ENCODE measurements at regions not wholly inside any gene's neighbourhood (a gene's known extent, or its start where the extent isn't known, plus 50 kb on each side); places are given as distances from the start of the nearest gene placed in this dataset.

GRCh38 chrX:13152518-13153185 is 108.2 kb upstream of the FAM9C start:
- H3K4me3 Mint-ChIP-seq: no peak overlapping the region
- no peaks in the 10 kb centered on the region for H3K27me3 Mint-ChIP-seq
- peaks cover 5 to 17% (median 11%) of the 10 kb centered on the region in 4 donors for H3K4me1 Mint-ChIP-seq
- peak overlapping the region; percentile 32 for H3K4me3 ChIP-seq (ENCODE audit: low read depth, low read length)
- H3K36me3 ChIP-seq (ENCODE audit: control insufficient read depth, insufficient read depth, low read length): no peaks in the 10 kb centered on the region
- DNase-seq (no peak), ATAC-seq (ENCODE audit: low read depth in 2 of 2) (no peak)
- peak overlapping the region; percentile 28 for H3K27ac ChIP-seq (ENCODE audit: insufficient read depth, low read length, poor library complexity, severe bottlenecking)
- H3K36me3 Mint-ChIP-seq: peaks cover 3% of the 10 kb centered on the region
- peak overlapping the region in 2 of 3 donors; percentile 65 to 86 for H3K27ac Mint-ChIP-seq
- peaks cover 13% of the 10 kb centered on the region for H3K4me1 ChIP-seq (ENCODE audit: control insufficient read depth, insufficient read depth, low read length, poor library complexity, severe bottlenecking)
- H3K27me3 ChIP-seq (ENCODE audit: control insufficient read depth, insufficient read depth, low read length): no peaks in the 10 kb centered on the region
- peaks cover 0 to 2% of the 10 kb centered on the region in 2 experiments for H3K9me3 ChIP-seq (ENCODE audit: control insufficient read depth in 2 of 2, low read length in 2 of 2)
- H3K9me3 Mint-ChIP-seq: peaks cover 0 to 14% (median 3%) of the 10 kb centered on the region in 7 donors

DNA sequence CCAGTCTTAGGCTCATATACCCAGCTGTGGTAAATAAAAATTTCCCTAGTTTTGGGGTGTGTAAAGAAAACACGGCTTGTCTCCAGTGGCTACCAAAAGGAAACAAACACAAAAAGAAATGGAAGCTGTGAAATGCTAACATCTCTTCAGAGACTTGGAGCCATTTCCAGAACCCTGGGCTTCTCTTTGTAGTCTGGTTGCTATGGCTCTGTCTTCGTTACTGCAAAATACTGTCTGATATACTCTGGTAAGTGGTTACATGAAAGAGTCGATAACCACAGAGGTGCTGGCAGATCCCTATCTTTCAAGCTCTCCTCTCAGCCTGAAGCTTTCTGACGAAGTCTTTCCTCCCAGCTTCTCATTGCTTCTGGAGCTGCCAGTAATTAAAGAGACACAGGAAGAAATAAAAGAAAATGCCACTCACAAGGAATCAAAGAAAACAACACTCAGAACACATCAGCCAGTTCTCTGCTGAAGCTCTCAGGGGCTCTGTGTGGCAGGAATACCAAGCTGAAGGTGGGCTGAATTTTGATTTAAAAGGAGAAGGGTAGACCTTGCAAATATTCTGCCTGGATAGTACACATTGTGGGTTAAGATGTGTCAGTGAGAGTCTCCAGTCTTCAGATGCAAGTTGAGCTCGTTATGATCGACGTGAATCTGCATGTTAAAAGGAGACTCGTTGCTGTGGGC is 107.6 kb upstream of the FAM9C start:
- ATAC-seq (ENCODE audit: low read depth in 2 of 2): peak; percentile 69 to 75
- Histone ChIP-seq H3K27ac (ENCODE audit: insufficient read depth, low read length, poor library complexity, severe bottlenecking) (peak overlapping the region; percentile 28), H3K36me3 (ENCODE audit: control insufficient read depth, insufficient read depth, low read length) (no peaks in the 10 kb centered on the region), H3K4me3 (ENCODE audit: low read depth, low read length) (peak overlapping the region; percentile 32), H3K27me3 (ENCODE audit: control insufficient read depth, insufficient read depth, low read length) (no peaks in the 10 kb centered on the region), H3K9me3 (ENCODE audit: control insufficient read depth in 2 of 2, low read length in 2 of 2) (peaks cover 0 to 3% of the 10 kb centered on the region in 2 experiments), H3K4me1 (ENCODE audit: control insufficient read depth, insufficient read depth, low read length, poor library complexity, severe bottlenecking) (peaks cover 13% of the 10 kb centered on the region)
- no peaks in the 10 kb centered on the region for H3K27me3 Mint-ChIP-seq
- peaks cover 3% of the 10 kb centered on the region for H3K36me3 Mint-ChIP-seq
- peak overlapping the region in 2 of 3 donors; percentile 65 to 86 for H3K27ac Mint-ChIP-seq
- peaks cover 5 to 18% (median 11%) of the 10 kb centered on the region in 4 donors for H3K4me1 Mint-ChIP-seq
- peak overlapping the region; percentile 2 to 76 (median 50) for H3K4me3 Mint-ChIP-seq
- peaks cover 0 to 14% (median 3%) of the 10 kb centered on the region in 7 donors for H3K9me3 Mint-ChIP-seq
- DNase-seq: peak; percentile 30 to 60 (median 53)

DNA sequence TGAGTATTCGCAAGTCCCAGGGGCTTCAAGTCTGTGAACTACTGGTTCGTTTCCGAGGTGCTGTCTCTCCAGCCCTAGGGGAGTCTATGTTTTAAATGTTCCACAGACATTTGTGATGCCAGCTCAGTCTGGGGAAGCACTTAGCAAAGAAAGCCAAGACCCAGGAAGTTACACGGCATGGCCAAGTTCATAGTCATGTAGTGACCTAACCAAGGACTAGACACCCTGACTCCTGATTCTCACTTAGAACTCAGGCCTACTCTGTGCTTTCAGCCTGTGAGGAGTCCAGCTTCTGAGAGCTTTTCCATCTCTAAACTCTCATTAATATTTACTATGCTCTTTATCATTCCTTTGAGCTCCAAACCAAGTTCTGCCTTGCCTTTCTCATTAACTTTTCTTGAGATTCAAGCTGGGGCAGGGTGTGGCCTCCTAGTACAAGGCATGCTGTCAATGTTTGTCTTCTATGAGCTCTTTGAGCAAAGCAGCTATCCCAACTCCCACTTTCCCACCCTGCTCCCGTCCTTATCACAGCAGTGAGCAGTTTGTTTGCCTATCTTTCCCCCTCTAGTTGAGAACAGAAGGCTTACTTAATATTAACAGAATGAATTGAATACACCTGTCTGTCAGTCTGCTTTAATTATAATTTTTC is 105.4 kb upstream of the FAM9C start:
- no peak overlapping the region for H3K27ac ChIP-seq (ENCODE audit: insufficient read depth, low read length, poor library complexity, severe bottlenecking)
- H3K27me3 ChIP-seq (ENCODE audit: control insufficient read depth, insufficient read depth, low read length): no peaks in the 10 kb centered on the region
- peaks cover 0 to 17% (median 3%) of the 10 kb centered on the region in 7 donors for H3K9me3 Mint-ChIP-seq
- H3K36me3 ChIP-seq (ENCODE audit: control insufficient read depth, insufficient read depth, low read length): no peaks in the 10 kb centered on the region
- H3K27me3 Mint-ChIP-seq: no peaks in the 10 kb centered on the region
- peaks cover 0 to 6% of the 10 kb centered on the region in 2 experiments for H3K9me3 ChIP-seq (ENCODE audit: control insufficient read depth in 2 of 2, low read length in 2 of 2)
- H3K4me1 ChIP-seq (ENCODE audit: control insufficient read depth, insufficient read depth, low read length, poor library complexity, severe bottlenecking): peaks cover 13% of the 10 kb centered on the region
- peaks cover 5 to 18% (median 11%) of the 10 kb centered on the region in 4 donors for H3K4me1 Mint-ChIP-seq
- ATAC-seq (ENCODE audit: low read depth in 2 of 2): no peak
- no peak overlapping the region for H3K4me3 ChIP-seq (ENCODE audit: low read depth, low read length)
- no peak overlapping the region for H3K4me3 Mint-ChIP-seq
- DNase-seq: no peak
- H3K27ac Mint-ChIP-seq: no peak overlapping the region
- peaks cover 3% of the 10 kb centered on the region for H3K36me3 Mint-ChIP-seq

- Histone ChIP-seq H3K36me3 (ENCODE audit: control insufficient read depth, insufficient read depth, low read length) (no peaks in the 10 kb centered on the region), H3K27me3 (ENCODE audit: control insufficient read depth, insufficient read depth, low read length) (no peaks in the 10 kb centered on the region), H3K9me3 (ENCODE audit: control insufficient read depth in 2 of 2, low read length in 2 of 2) (peaks cover 0 to 3% of the 10 kb centered on the region in 2 experiments), H3K4me1 (ENCODE audit: control insufficient read depth, insufficient read depth, low read length, poor library complexity, severe bottlenecking) (peaks cover 13% of the 10 kb centered on the region), H3K27ac (ENCODE audit: insufficient read depth, low read length, poor library complexity, severe bottlenecking) (no peak overlapping the region), H3K4me3 (ENCODE audit: low read depth, low read length) (no peak overlapping the region)
- Mint-ChIP-seq H3K27ac (peak overlapping the region in 1 of 3 donors; percentile 17), H3K4me3 (no peak overlapping the region), H3K36me3 (no peaks in the 10 kb centered on the region), H3K9me3 (peaks cover 0 to 13% (median 2%) of the 10 kb centered on the region in 7 donors), H3K27me3 (no peaks in the 10 kb centered on the region), H3K4me1 (peaks cover 5 to 18% (median 10%) of the 10 kb centered on the region in 4 donors)
- DNase-seq (no peak), ATAC-seq (ENCODE audit: low read depth in 2 of 2) (no peak)
These were observed 103.3 kb upstream of the FAM9C start for GRCh38 chrX:13147733-13148132.

GRCh38 chrX:13147147-13147546 is 102.7 kb upstream of the FAM9C start:
- no peaks in the 10 kb centered on the region for H3K36me3 ChIP-seq (ENCODE audit: control insufficient read depth, insufficient read depth, low read length)
- H3K27ac ChIP-seq (ENCODE audit: insufficient read depth, low read length, poor library complexity, severe bottlenecking): no peak overlapping the region
- H3K27me3 Mint-ChIP-seq: no peaks in the 10 kb centered on the region
- H3K4me1 ChIP-seq (ENCODE audit: control insufficient read depth, insufficient read depth, low read length, poor library complexity, severe bottlenecking): peaks cover 10% of the 10 kb centered on the region
- H3K9me3 Mint-ChIP-seq: peaks cover 0 to 13% (median 2%) of the 10 kb centered on the region in 7 donors
- no peak overlapping the region for H3K4me3 Mint-ChIP-seq
- DNase-seq (no peak), ATAC-seq (ENCODE audit: low read depth in 2 of 2) (no peak)
- H3K27ac Mint-ChIP-seq: peak overlapping the region in 1 of 3 donors; percentile 64
- no peak overlapping the region for H3K4me3 ChIP-seq (ENCODE audit: low read depth, low read length)
- H3K4me1 Mint-ChIP-seq: peaks cover 4 to 18% (median 8%) of the 10 kb centered on the region in 4 donors
- H3K9me3 ChIP-seq (ENCODE audit: control insufficient read depth in 2 of 2, low read length in 2 of 2): peaks cover 0 to 3% of the 10 kb centered on the region in 2 experiments
- H3K27me3 ChIP-seq (ENCODE audit: control insufficient read depth, insufficient read depth, low read length): no peaks in the 10 kb centered on the region
- no peaks in the 10 kb centered on the region for H3K36me3 Mint-ChIP-seq

GRCh38 chrX:13144927-13145655 is 100.7 kb upstream of the FAM9C start:
- H3K9me3 Mint-ChIP-seq: peaks cover 0 to 13% (median 2%) of the 10 kb centered on the region in 7 donors

DNA sequence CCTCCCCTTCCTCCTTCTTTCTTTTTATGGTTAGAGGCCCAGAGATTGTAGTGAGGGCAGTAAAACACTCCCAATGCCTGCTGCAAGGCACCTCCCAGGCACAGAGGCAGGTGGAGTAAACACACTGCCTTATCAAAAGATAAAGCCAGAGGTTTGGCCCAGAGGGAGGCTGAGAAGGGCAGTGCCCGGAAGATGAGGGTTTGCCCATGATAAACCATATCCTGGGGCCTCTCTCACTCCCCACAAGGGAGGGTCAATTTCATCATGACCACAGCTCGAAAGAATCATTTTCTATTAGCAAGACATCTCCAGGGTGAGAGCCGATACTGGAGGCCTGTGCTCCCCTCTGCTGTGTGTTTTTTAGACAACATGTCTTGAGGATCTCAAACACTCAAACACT is 98.5 kb upstream of the FAM9C start:
- Histone ChIP-seq H3K4me3 (ENCODE audit: low read depth, low read length) (no peak overlapping the region), H3K27ac (ENCODE audit: insufficient read depth, low read length, poor library complexity, severe bottlenecking) (no peak overlapping the region), H3K4me1 (ENCODE audit: control insufficient read depth, insufficient read depth, low read length, poor library complexity, severe bottlenecking) (no peaks in the 10 kb centered on the region), H3K27me3 (ENCODE audit: control insufficient read depth, insufficient read depth, low read length) (no peaks in the 10 kb centered on the region), H3K36me3 (ENCODE audit: control insufficient read depth, insufficient read depth, low read length) (no peaks in the 10 kb centered on the region), H3K9me3 (ENCODE audit: control insufficient read depth in 2 of 2, low read length in 2 of 2) (peaks cover 0 to 3% of the 10 kb centered on the region in 2 experiments)
- DNase-seq (no peak), ATAC-seq (ENCODE audit: low read depth in 2 of 2) (no peak)
- Mint-ChIP-seq H3K4me1 (peaks cover 0 to 3% (median 2%) of the 10 kb centered on the region in 4 donors), H3K27me3 (no peaks in the 10 kb centered on the region), H3K27ac (no peak overlapping the region), H3K36me3 (no peaks in the 10 kb centered on the region), H3K9me3 (peaks cover 0 to 17% (median 2%) of the 10 kb centered on the region in 7 donors), H3K4me3 (no peak overlapping the region)

More at GRCh38 chrX:13144927-13145655, 100.7 kb upstream of the FAM9C start:
- H3K27me3 Mint-ChIP-seq: no peaks in the 10 kb centered on the region
- no peak overlapping the region for H3K27ac Mint-ChIP-seq
- H3K4me1 Mint-ChIP-seq: peaks cover 0 to 5% (median 0%) of the 10 kb centered on the region in 4 donors
- Histone ChIP-seq H3K27ac (ENCODE audit: insufficient read depth, low read length, poor library complexity, severe bottlenecking) (no peak overlapping the region), H3K27me3 (ENCODE audit: control insufficient read depth, insufficient read depth, low read length) (no peaks in the 10 kb centered on the region), H3K4me3 (ENCODE audit: low read depth, low read length) (no peak overlapping the region), H3K9me3 (ENCODE audit: control insufficient read depth in 2 of 2, low read length in 2 of 2) (peaks cover 0 to 3% of the 10 kb centered on the region in 2 experiments), H3K4me1 (ENCODE audit: control insufficient read depth, insufficient read depth, low read length, poor library complexity, severe bottlenecking) (no peaks in the 10 kb centered on the region), H3K36me3 (ENCODE audit: control insufficient read depth, insufficient read depth, low read length) (no peaks in the 10 kb centered on the region)
- no peak for ATAC-seq (ENCODE audit: low read depth in 2 of 2)
- no peak for DNase-seq
- H3K4me3 Mint-ChIP-seq: no peak overlapping the region
- no peaks in the 10 kb centered on the region for H3K36me3 Mint-ChIP-seq

Data from CD4-positive, CD25-positive, alpha-beta regulatory T cell (primary cell).